C4-2B (cell line): ENCODE measurements at regions not wholly inside any gene's neighbourhood (a gene's known extent, or its start where the extent isn't known, plus 50 kb on each side); places are given as distances from the start of the nearest gene placed in this dataset.

Experiments used
- H3K27ac ChIP-seq: fragments of 450-650 bp; 2 replicates; pipeline ENCODE4 v1.5.1; 2017
- ZFX ChIP-seq: fragments of 450-650 bp; IDR thresholded peaks from 2 replicates; pipeline ENCODE4 v1.6.1; 2017
- TF ChIP-seq, protein P1 (sequence below): fragments of 450-650 bp; conservative IDR thresholded peaks from 2 replicates; pipeline ENCODE4 v1.5.1; 2017; ENCODE audit warnings: mild to moderate bottlenecking

DNA sequence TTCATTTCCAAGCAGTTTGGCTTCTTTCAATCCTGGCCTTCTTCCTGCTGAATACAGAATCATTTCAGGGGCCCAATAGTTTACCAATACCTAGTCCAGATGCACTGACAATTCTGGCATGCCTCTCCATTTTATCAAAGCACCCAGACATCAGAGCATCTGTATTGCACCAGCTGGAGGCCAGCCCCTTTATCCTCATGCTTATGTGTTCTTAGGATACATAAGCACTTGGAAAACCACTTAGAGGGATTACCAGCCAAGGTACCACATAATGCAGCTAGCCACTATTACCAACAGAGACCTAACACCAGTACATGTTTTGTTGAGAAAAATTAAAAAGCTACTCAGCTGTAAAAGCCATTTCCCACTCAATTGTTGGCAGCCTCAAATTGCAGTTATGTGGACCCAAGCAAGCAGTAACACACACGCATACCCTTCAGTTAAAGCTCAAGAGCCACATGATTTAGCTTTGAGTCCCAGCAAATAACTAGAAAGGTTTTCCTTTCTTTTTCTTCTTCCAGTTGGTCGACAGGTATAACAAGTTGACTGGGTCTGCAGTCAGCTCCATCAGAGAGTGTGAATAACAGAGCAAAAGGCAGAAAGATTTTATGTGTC, 263.8 kb downstream of the DIO2 start:
- no peak overlapping the region for H3K27ac ChIP-seq
- TF ChIP-seq, protein P1, sequence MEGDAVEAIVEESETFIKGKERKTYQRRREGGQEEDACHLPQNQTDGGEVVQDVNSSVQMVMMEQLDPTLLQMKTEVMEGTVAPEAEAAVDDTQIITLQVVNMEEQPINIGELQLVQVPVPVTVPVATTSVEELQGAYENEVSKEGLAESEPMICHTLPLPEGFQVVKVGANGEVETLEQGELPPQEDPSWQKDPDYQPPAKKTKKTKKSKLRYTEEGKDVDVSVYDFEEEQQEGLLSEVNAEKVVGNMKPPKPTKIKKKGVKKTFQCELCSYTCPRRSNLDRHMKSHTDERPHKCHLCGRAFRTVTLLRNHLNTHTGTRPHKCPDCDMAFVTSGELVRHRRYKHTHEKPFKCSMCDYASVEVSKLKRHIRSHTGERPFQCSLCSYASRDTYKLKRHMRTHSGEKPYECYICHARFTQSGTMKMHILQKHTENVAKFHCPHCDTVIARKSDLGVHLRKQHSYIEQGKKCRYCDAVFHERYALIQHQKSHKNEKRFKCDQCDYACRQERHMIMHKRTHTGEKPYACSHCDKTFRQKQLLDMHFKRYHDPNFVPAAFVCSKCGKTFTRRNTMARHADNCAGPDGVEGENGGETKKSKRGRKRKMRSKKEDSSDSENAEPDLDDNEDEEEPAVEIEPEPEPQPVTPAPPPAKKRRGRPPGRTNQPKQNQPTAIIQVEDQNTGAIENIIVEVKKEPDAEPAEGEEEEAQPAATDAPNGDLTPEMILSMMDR: no peak
- no peak for TF ChIP-seq ZFX

DNA sequence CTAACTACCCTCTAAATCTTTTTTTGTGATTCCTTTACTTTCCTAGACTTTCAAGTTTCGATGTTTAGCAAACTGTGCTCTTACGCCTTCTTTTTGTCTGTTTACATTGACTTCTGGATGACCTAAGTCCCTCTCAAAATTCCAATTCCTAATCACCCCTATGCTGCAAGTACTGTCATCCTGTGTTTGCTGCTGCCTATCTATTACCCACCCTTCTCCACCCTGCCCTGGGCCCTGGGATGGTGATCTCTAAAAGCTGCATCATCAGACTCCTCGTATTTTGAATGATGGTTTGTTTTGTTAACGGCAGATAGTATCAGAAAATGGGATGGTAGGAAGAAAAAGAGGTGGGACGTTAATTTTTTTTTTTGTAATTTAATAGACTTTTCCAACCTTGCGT, 272.1 kb downstream of the DIO2 start:
- no peak for TF ChIP-seq ZFX
- TF ChIP-seq, protein P1: no peak
- no peak overlapping the region for H3K27ac ChIP-seq

DNA sequence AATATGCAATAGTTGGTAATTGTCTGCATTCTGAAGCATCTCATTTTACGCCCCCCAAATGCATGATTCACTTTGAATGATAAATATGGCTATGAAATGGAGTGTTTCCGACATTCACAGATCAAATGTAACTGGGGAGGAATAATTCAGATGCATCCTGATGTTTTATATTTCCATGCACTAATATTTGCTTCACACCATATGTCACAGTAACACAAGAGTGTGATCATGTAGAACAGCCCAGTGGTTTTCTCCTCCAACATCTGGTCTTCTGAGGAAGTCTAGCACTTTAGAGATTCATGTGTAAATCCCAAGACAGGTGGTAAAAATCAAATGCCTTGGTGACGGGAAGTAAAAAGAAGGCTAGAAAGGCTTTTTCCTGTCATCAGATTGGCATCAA, 273.1 kb downstream of the DIO2 start:
- no peak for TF ChIP-seq ZFX
- TF ChIP-seq, protein P1: no peak
- no peak overlapping the region for H3K27ac ChIP-seq

DNA sequence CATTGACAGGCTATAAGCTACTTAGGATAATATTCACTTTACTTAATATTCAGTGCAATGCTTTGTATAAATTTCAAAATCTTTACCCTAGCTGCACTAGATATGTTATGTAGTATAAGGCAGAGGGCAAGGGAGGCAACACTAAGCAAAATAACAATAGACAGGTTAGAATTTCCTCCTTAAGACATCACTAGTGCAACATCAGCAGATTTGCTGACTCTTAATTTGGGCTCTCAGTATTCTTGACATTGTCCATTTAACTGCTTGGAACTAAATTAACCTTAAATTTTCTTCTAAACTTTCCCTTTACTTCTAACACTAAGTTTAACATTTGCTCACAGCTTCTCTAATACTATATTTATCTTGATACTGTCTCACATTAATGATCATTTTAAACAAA, 273.9 kb downstream of the DIO2 start:
- no peak for TF ChIP-seq ZFX
- TF ChIP-seq, protein P1: no peak

DNA sequence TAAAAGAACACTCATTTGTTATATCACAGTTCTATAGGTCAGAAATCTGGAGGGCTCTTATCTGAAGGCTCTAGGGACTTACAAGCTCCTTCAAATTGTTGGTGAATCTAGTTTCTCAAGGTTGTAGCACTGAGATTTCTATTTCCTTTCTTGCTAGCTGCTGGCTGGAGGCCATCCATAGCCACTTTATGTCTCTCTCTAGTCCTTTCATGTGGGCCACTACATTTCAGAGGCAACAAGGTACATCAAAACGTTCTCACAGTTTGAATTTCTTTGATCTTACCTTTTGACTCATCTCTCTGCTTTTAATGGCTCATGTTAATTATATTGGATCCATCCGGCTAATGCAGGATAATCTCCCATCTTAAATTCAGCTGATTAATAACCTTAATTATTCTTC, 286.8 kb downstream of the DIO2 start:
- no peak for TF ChIP-seq ZFX
- TF ChIP-seq, protein P1: no peak
- no peak overlapping the region for H3K27ac ChIP-seq

More for the DNA sequence above, 273.9 kb downstream of the DIO2 start:
- no peak overlapping the region for H3K27ac ChIP-seq

DNA sequence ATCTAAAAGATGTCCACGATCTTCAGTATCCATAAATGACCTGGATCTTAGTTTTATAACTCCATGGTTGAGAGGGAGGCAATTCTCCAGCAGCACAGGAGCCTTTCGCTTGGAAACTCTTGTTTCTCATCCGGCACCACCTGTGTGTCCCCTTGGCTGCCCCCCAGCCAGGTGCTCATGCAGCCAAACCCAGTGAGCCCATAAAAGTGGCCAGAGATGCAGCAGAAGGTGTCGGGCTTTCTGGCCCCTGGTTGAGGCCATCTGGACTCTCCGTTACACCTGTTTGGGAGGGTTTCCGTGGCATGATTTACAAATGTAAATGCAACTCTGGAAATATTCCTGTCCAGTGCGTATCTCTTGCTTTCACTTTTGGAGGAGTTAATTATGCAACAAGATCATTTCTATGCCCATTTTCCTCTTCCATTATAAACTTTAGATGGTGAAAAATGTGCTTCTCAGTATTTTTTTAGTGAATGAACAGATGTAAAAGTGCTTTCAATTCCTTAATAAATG, 291.1 kb downstream of the DIO2 start:
- TF ChIP-seq, protein P1: no peak
- no peak for TF ChIP-seq ZFX

More for the DNA sequence above, 291.1 kb downstream of the DIO2 start:
- H3K27ac ChIP-seq: no peak overlapping the region
